H9 (cell line): ENCODE measurements at regions not wholly inside any gene's neighbourhood (a gene's known extent, or its start where the extent isn't known, plus 50 kb on each side); places are given as distances from the start of the nearest gene placed in this dataset.

Source experiments
- DNase-seq: peaks from one replicate; pipeline ENCODE4 v3.0.0-alpha.2; 2017
- H2AFZ ChIP-seq: one replicate; pipeline ENCODE4 v1.6.1; 2013; ENCODE audit warnings: mild to moderate bottlenecking, low read length, control low read depth, moderate library complexity
- H2AK5ac ChIP-seq: 2 replicates; pipeline ENCODE4 v1.6.1; 2013; ENCODE audit warnings: low read length, control low read depth, mixed read lengths; ENCODE audit not compliant: insufficient read length
- H2BK120ac ChIP-seq: one replicate; pipeline ENCODE4 v1.6.1; 2013; ENCODE audit warnings: low read depth, mild to moderate bottlenecking, low read length, control low read depth, inconsistent platforms; ENCODE audit not compliant: poor library complexity, severe bottlenecking
- H2BK12ac ChIP-seq: 2 replicates; pipeline ENCODE4 v1.6.1; 2013; ENCODE audit warnings: low read length, control low read depth, mixed read lengths, low read depth; ENCODE audit not compliant: insufficient read length
- H2BK15ac ChIP-seq: 2 replicates; pipeline ENCODE4 v1.6.1; 2013; ENCODE audit warnings: low read depth, low read length, control low read depth
- H2BK20ac ChIP-seq: one replicate; pipeline ENCODE4 v1.6.1; 2013; ENCODE audit warnings: low read depth, mild to moderate bottlenecking, low read length, control low read depth, inconsistent platforms; ENCODE audit not compliant: poor library complexity, severe bottlenecking
- H2BK5ac ChIP-seq: 2 replicates; pipeline ENCODE4 v1.6.1; 2013; ENCODE audit warnings: low read length, control low read depth, mixed read lengths; ENCODE audit not compliant: insufficient read length
- H3K14ac ChIP-seq: 2 replicates; pipeline ENCODE4 v1.6.1; 2013; ENCODE audit warnings: low read length, control low read depth; ENCODE audit not compliant: insufficient read depth
- H3K18ac ChIP-seq: 2 replicates; pipeline ENCODE4 v1.6.1; 2013; ENCODE audit warnings: low read depth, mild to moderate bottlenecking, mixed read lengths, low read length, control low read depth; ENCODE audit not compliant: insufficient read length
- H3K23ac ChIP-seq: 2 replicates; pipeline ENCODE4 v1.6.1; 2013; ENCODE audit warnings: low read length, control low read depth, mixed read lengths, low read depth; ENCODE audit not compliant: insufficient read length
- H3K23me2 ChIP-seq: 2 replicates; pipeline ENCODE4 v1.6.1; 2013; ENCODE audit warnings: low read depth, mild to moderate bottlenecking, mixed read lengths, low read length, control low read depth; ENCODE audit not compliant: insufficient read length, poor library complexity, severe bottlenecking
- H3K27ac ChIP-seq: 2 replicates; pipeline ENCODE4 v1.5.1; 2013; ENCODE audit warnings: low read length, control low read depth, mixed read lengths, low read depth; ENCODE audit not compliant: insufficient read length
- H3K27me3 ChIP-seq: 2 replicates; pipeline ENCODE4 v1.6.1; 2013; ENCODE audit warnings: low read length, control low read depth, inconsistent platforms; ENCODE audit not compliant: insufficient read depth
- H3K4ac ChIP-seq: 2 replicates; pipeline ENCODE4 v1.6.1; 2013; ENCODE audit warnings: low read depth, mild to moderate bottlenecking, control low read depth, inconsistent platforms, low read length, moderate library complexity
- H3K4me1 ChIP-seq: 2 replicates; pipeline ENCODE4 v1.6.1; 2013; ENCODE audit warnings: low read length, control low read depth, inconsistent platforms; ENCODE audit not compliant: insufficient read depth
- H3K4me2 ChIP-seq: 2 replicates; pipeline ENCODE4 v1.6.1; 2013; ENCODE audit warnings: low read length, control low read depth, mixed read lengths; ENCODE audit not compliant: insufficient read length, insufficient read depth
- H3K56ac ChIP-seq: 2 replicates; pipeline ENCODE4 v1.6.1; 2013; ENCODE audit warnings: low read depth, mild to moderate bottlenecking, mixed read lengths, low read length, control low read depth; ENCODE audit not compliant: insufficient read length
- H3K79me1 ChIP-seq: 2 replicates; pipeline ENCODE4 v1.6.1; 2013; ENCODE audit warnings: low read depth, mild to moderate bottlenecking, moderate library complexity, low read length, control low read depth, inconsistent platforms; ENCODE audit not compliant: insufficient read depth, poor library complexity, severe bottlenecking
- H3K79me2 ChIP-seq: 2 replicates; pipeline ENCODE4 v1.6.1; 2013; ENCODE audit warnings: low read length, control low read depth, inconsistent platforms; ENCODE audit not compliant: insufficient read depth
- H3K9ac ChIP-seq: 2 replicates; pipeline ENCODE4 v1.6.1; 2013; ENCODE audit warnings: low read length, control low read depth, mixed read lengths; ENCODE audit not compliant: insufficient read length; ENCODE audit errors: extremely low read depth
- H3K9me3 ChIP-seq: one replicate; pipeline ENCODE4 v1.6.1; 2013; ENCODE audit warnings: low read depth, low read length, inconsistent platforms; ENCODE audit not compliant: control insufficient read depth
- H3T11ph ChIP-seq: one replicate; pipeline ENCODE4 v1.6.1; 2013; ENCODE audit warnings: mild to moderate bottlenecking, low read length, control low read depth, inconsistent platforms
- H4K20me1 ChIP-seq: one replicate; pipeline ENCODE4 v1.6.1; 2013; ENCODE audit not compliant: control insufficient read depth, insufficient read length, insufficient read depth
- H4K5ac ChIP-seq: 2 replicates; pipeline ENCODE4 v1.6.1; 2013; ENCODE audit warnings: low read depth, mild to moderate bottlenecking, mixed read lengths, low read length, control low read depth; ENCODE audit not compliant: insufficient read length
- H4K8ac ChIP-seq: replicated peaks from 2 replicates; pipeline ENCODE4 v1.6.1; 2013; ENCODE audit warnings: low read length, control low read depth, mixed read lengths, low read depth; ENCODE audit not compliant: insufficient read length
- H4K91ac ChIP-seq: 2 replicates; pipeline ENCODE4 v1.6.1; 2013; ENCODE audit warnings: low read depth, mild to moderate bottlenecking, moderate library complexity, mixed read lengths, low read length, control low read depth; ENCODE audit not compliant: insufficient read length
- H3K27ac Mint-ChIP-seq, 3 experiments: 2 replicates in 2 of 3; 3 replicates in 1 of 3; pipeline ENCODE4 v1.8.0; 2020 to 2021; ENCODE audit warnings: mixed read lengths in 3 of 3, mild to moderate bottlenecking in 1 of 3, moderate library complexity in 1 of 3
- H3K27me3 Mint-ChIP-seq: 2 replicates; pipeline ENCODE4 v1.8.0; 2021; ENCODE audit warnings: low read depth, mild to moderate bottlenecking, moderate library complexity, mixed read lengths
- H3K36me3 Mint-ChIP-seq, 3 experiments: 2 replicates in 2 of 3; 3 replicates in 1 of 3; pipeline ENCODE4 v1.8.0; 2020 to 2021; ENCODE audit warnings: low read depth in 3 of 3, mixed read lengths in 3 of 3; ENCODE audit not compliant: insufficient read depth in 1 of 3
- H3K4me1 Mint-ChIP-seq, 2 experiments: 2 replicates each; pipeline ENCODE4 v1.8.0; 2020; ENCODE audit warnings: mixed read lengths in 2 of 2
- H3K4me3 Mint-ChIP-seq, 2 experiments: 2 replicates in 1 of 2; 3 replicates in 1 of 2; pipeline ENCODE4 v1.8.0; 2020 to 2021; ENCODE audit warnings: mild to moderate bottlenecking in 2 of 2, mixed read lengths in 2 of 2, moderate library complexity in 1 of 2
- H3K9me3 Mint-ChIP-seq, 2 experiments: 2 replicates in 1 of 2; 3 replicates in 1 of 2; pipeline ENCODE4 v1.8.0; 2020; ENCODE audit warnings: mild to moderate bottlenecking in 2 of 2, mixed read lengths in 2 of 2, moderate library complexity in 1 of 2
- TF ChIP-seq, protein P1 (sequence below): fragments of 200-600 bp; sonication (generic); conservative IDR thresholded peaks from 3 replicates; pipeline ENCODE4 v1.8.0; 2021; ENCODE audit warnings: antibody characterized with exemption, mild to moderate bottlenecking

DNA sequence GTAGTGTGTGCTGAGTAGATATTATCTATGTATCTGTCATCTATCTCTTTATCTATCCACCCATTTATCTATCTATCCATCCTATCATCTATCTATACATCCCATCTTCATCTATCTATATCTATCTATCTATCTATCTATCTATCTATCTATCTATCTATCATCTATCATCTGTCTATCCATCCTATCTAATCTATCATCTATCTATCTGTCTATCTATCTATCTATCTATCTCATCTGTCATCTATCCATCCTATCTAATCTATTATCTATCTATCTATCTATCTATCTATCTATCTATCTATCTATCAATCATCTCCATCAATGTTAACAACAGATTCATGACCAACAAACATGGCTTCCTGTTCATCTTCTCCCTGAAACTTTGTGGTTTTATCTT is 90.5 kb upstream of the SLC24A3 start:
- Histone ChIP-seq H4K8ac (no peak overlapping the region), H3K4ac (no peak overlapping the region), H3K27ac (no peak overlapping the region), H2BK5ac (no peak overlapping the region), H3K14ac (no peak overlapping the region), H3K18ac (no peak overlapping the region), H2BK15ac (no peak overlapping the region), H2BK20ac (no peak overlapping the region), H3K4me2 (no peak overlapping the region), H3K9ac (no peak overlapping the region), H2AFZ (no peak overlapping the region), H4K5ac (no peak overlapping the region), H4K20me1 (no peaks in the 10 kb centered on the region), H3T11ph (no peak overlapping the region), H3K23ac (no peak overlapping the region), H2AK5ac (no peak overlapping the region), H3K9me3 (no peaks in the 10 kb centered on the region), H4K91ac (no peak overlapping the region), H3K79me2 (no peaks in the 10 kb centered on the region), H3K27me3 (no peaks in the 10 kb centered on the region), H3K56ac (no peak overlapping the region), H2BK120ac (no peak overlapping the region), H2BK12ac (no peak overlapping the region), H3K4me1 (no peaks in the 10 kb centered on the region), H3K79me1 (no peaks in the 10 kb centered on the region), H3K23me2 (no peaks in the 10 kb centered on the region)
- DNase-seq, result no peak
- no peak overlapping the region for H3K4me3 Mint-ChIP-seq
- TF ChIP-seq, protein P1, sequence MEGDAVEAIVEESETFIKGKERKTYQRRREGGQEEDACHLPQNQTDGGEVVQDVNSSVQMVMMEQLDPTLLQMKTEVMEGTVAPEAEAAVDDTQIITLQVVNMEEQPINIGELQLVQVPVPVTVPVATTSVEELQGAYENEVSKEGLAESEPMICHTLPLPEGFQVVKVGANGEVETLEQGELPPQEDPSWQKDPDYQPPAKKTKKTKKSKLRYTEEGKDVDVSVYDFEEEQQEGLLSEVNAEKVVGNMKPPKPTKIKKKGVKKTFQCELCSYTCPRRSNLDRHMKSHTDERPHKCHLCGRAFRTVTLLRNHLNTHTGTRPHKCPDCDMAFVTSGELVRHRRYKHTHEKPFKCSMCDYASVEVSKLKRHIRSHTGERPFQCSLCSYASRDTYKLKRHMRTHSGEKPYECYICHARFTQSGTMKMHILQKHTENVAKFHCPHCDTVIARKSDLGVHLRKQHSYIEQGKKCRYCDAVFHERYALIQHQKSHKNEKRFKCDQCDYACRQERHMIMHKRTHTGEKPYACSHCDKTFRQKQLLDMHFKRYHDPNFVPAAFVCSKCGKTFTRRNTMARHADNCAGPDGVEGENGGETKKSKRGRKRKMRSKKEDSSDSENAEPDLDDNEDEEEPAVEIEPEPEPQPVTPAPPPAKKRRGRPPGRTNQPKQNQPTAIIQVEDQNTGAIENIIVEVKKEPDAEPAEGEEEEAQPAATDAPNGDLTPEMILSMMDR, result no peak
- H3K27me3 Mint-ChIP-seq, result peaks cover 2% of the 10 kb centered on the region
- H3K4me1 Mint-ChIP-seq, result no peaks in the 10 kb centered on the region
- no peak overlapping the region for H3K27ac Mint-ChIP-seq
- no peaks in the 10 kb centered on the region for H3K36me3 Mint-ChIP-seq
- no peaks in the 10 kb centered on the region; a peak in 1 of 5 replicates for H3K9me3 Mint-ChIP-seq
